HG02678 (cell line): ENCODE measurements at regions not wholly inside any gene's neighbourhood (a gene's known extent, or its start where the extent isn't known, plus 50 kb on each side); places are given as distances from the start of the nearest gene placed in this dataset.

ENCODE experiments used
- ATAC-seq: cut with Tn5 transposase; IDR thresholded peaks from one replicate; pipeline ENCODE4 v1.9.1; 2021; ENCODE audit warnings: mild to moderate bottlenecking, moderate library complexity; ENCODE audit not compliant: unreplicated experiment

DNA sequence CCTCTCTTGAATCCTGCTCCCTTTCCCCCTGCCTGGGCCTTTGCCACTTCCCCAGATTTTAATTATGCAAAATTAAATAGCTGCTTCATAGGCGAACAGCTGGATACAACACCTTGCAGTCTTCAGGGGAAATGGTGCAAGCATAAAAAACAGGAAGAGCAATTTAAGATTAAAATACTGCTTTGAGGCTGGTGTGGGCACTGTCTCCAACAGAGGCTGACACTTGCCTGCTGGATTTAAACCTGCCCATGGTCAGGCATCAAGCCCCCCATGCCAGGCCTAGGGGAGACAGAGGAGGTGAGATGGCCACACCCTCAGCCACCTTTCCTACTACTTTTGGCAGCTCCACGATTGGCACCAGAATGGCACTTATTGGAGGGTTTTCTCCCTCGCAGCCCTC is 110.1 kb upstream of the DIO3 start:
- ATAC-seq = no peak

DNA sequence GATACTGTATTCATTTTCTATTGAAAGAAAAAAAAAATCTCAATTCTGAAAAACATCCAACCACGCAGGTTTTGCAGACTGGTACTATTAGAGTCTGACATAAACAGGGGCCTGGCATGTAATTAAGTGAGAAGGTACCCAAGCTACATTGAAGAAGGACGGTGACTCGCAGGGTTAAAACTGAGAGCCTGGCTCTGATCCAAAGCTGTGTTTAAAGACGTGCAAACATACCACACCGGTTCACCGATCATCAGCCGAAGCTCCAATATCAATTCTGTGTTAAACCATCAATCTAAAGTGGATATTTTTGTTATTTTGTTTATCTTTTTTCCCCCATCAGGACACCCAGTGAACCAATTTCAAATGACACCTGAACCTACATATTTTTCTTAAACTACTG is 108.1 kb upstream of the DIO3 start:
- ATAC-seq = no peak

DNA sequence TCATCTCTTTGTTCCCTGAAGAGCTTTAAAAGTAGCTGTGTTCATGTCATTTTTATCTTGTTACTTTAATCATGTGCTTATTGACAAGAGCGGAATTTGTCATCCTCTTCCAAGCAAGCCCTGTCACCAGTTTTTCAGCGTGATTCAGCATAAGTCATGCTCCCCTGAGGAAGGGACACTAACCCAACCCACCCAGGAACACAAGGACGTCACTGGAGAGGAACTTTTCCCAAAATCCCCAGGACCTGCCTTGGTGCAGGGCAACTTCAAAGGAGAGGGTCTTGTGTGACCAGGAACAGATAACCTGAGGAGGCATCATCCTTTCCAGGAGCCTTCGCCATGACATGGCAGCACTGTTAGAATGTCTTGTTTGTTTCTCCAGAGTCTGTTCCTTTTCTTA is 107.1 kb upstream of the DIO3 start:
- no peak for ATAC-seq

DNA sequence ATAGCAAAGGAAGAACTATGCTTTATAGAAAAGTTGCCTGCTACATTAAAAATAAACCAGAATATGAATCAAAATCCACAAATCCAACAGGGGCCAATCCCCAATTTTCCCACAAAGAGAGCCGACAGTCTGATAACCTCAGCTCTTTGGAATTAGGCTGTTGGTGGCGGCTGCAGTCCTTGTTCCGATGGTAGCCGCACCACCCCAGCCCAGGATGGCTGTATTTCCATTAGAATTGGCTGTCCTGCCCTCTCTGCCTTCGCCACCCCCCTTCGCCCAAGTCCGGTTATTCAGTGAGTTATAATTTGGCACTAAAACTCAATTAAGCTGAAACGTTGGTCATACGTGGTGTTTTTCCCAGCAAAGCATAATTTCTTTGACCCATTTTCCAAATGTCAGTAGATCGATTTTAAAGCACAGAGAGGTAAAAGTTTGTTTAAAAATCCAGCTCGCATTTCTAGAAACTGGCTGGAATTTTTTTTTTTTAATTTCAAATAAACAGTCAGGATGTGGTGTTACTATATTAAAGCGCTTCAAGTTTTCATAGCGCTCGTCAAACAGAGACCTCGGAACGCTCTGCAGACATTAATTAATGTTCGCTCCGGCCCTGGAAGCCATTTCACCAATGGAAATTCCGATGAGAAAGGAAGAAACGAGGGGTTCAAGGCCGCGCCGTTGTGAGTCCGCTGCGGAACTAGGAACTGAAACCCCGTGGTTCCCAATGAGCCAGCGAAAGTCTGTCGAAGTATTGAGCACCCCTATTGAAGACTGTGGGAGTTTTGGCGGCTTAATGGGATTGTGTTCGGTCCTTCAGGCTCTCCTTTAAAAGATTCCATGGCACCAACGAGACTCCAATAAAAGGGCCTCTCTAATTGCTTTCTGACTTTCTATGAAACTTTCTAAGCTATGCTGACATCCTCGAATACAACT is 104.8 kb upstream of the DIO3 start:
- no peak for ATAC-seq

DNA sequence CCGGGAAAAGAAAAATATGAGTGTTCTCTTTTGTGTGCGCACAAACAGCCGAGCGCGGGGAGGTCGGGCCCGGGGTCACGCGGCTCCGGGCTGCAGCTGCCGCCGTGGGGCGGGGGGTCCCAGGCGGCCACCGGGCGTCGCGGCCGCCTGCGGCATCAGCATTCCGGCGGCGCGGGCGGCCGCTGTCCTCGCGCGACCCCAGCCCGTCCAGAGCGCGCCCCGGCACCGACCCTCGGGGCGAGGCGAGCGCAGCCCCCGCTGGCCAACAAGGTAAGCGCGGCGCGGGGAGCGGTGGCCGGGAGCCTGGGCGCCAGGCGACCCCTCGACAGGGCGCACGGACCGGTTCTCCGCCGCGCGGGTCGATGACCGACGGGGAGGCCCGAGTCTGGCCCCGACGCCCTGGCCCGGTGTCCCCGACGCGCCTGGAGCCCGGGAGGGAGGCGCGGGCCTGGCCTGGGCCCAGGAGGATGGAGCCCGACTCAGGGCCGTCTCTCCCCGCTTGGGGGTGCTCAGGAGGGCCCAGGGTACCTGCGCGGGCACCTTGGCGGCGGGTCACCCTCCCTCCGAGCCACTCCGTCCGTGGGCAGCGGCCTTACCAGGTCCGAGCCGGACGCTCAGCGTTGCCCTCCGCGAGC is 103.9 kb upstream of the DIO3 start:
- ATAC-seq = no peak

DNA sequence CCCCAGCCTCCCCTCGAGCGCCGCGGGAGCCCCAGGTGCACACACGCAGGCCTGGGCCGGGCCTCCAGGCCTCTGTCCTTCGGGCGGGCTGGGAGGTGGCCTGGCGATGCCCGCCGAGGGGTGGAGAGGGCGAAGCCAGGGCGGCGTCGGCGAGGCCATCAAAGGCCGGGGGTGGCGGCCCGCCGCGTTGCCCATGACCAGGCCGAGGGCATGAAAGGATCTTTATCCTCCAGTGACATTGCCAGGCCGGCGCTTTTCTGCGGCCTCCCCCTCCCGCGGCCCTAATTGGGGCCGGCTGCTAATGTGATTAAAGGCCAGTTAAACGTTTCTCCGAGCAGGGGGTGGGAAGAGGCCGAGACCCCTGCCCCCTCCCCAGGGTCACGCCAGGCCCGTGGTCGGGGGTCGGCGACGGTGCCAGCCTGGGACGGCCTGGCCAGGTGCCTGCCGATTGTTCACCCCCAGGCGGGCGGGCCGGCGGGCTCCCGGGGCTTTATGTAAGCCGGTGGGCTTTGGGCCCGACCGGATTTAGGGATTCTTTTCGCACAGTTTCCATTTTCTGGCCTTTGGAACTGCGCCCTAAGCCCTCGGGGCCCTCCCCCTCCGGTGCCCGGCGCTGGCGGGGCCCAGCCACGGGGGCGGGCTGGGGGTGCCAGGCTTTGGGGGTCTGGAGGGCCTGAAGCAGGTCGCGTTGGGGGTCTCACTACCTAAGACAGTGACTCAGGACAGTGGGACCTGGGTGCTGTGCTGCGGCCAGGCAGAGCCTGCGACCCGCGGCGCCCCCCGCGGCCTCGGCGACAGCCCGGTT is 103.2 kb upstream of the DIO3 start:
- ATAC-seq = no peak

DNA sequence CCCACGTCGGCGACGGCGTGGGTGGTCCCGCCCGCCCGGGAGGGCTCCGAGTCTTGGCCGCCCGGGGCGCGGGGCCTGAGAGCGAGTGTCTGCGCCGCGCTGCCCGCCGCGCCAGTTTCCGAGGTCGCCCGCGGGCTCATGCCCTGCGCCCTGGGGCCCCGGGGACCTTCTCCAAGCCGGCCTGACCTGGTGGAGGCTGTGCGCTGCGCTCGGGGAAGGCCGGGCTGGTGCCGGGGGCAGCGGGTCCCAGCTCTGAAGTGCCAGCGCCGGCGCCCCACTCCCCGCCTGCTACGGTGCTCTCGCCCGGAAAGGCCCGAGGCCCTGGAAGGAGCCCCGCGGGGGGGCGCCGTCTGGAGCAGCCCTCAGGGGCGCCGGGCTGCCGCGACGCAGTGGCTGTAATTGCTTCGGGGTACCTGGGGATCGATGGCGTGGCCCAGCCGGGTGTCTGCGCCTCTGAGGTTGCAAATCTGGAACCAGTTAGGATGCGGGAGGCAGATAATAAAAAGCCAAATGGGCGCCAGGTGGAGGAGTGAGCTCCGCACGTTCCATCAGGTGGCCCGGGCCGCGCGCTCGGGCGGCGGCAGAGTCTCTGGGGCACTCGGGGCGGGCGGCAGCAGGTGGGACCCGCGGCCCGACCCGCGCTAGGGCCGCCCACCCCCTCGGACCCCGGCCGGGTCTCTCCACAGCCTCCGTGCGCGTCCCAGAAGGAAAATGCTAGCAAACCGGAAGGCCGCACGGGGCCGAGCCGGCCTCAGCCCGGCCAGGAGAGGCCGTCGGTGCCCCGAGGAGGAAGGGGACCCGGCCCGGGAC is 102.3 kb upstream of the DIO3 start:
- no peak for ATAC-seq

DNA sequence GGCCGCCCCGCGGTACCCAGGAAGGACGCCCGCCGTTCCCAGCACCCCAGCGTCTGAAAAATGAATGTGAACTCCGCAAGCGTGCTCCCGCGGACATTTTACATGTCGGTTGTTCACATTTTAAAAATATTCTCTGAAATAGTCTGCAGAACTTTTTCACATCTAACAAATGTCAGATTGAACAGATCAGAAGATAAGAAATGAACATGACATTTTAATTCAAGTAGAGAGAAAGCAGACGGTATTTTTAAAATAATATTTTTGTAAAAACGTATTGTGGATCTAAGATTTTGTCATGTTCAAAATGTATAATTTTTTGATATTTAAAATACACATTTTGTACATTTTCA is 101.8 kb upstream of the DIO3 start:
- no peak for ATAC-seq

DNA sequence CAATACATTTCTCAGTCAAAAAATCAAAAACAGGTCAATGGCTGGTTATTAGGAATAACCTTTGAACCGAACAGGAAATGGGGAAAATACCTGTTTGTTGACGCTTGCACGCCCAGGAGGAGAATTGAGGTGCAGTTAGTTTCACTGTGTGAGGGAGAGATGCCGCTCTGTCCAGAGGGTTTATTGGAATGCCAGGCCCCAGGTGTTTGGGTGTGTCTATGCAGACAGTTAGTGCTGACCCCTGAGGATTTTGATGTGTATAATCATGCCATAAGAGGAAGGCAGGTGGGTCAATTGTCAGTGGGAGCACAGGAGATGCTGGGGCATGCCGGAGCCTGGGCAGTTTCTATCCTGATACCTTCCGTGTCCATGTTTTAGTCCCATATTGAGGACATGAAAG is 100.8 kb upstream of the DIO3 start:
- ATAC-seq = no peak

DNA sequence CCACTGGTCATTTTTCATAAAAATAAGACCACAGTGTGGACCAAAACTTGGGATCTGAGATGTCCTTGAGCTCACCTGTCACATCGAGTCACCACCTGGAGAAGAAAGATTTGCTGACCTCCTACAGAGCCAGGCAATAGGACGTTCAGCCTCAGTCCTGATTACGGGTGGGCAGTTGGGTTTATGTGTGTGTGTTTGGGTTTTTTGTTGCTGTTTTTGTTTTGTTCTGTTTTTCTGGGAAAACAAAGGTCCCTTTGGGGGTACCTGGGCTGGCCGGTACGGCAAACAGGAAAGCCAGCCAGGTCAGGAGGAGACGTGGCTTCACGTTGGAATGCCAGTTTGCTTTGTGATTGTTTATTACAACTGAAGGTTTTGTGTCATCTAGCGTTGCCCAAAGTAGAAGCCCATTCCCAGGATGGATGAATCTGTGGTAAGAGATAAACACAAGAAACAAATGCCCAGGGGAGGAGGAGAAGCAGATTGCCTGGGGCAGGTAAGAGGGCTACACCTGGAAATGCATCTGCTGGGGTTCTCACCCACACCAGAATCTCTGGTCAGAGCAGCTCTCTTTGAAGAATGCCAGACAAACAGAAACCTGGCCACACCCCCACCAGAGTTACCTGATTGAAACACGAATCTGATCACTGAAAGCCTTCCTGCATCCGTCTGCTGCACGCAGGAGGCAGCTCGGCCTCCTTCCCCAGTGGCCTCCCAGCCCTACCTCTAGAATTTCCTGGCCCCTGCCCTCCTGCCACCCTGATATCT is 100.1 kb upstream of the DIO3 start:
- ATAC-seq = no peak

DNA sequence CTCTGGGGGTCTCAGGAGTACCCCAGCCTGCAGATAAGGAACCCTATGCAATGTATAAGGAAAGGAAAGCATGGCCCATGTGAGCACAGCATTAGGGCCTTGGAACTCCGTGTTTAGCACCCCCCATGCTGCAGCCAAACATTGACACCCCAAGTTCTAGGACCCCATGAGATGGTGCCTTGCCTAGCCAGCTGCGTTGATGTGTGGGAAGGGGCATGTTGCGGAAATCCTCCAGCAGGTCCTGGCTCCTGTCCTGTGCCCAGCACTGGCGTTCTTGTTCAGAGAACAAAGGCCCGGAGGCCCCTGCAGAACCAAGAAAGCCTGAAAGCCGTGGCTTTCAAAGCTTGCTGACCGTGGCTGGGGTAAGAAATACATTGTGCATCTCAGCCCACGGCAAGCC is 99.4 kb upstream of the DIO3 start:
- no peak for ATAC-seq

DNA sequence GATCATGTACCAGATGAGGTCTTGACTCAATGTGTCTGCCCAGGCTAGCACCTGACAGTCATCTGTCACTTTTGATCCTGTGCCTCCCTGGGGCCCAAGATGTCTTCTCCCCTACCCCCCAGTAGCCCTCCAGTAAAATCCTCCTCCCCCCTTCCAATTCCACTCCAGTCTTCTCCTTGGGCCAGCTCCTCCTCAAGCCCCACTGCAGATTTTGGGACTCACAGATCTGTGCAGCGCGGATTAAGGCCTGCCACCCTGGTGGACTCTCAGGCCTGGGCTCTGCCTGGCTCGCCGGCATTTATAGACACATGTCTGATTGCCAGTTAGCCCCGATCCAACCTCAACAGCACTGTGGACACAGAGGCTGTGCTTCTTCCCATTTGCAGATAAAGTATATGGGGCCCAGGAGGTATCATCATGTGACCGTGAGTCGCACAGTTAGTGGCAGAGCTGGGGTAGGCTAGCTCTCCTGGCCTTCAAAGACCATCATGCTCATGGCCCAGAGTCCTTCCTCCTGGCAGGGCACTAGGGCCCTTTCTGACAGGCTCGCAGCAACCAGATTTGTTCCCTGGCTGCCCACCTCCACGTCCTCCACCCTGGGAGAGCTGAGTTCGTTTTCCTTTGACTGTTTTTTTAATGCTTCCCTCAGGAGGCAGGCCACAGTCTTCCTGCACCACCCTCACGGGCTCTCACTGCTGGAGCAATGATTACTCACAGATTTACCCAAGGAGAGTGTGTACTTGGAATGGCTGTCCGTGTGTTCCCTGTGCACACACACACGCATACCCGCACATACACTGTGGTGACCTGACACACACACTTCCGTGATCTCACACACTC is 98.3 kb upstream of the DIO3 start:
- no peak for ATAC-seq

DNA sequence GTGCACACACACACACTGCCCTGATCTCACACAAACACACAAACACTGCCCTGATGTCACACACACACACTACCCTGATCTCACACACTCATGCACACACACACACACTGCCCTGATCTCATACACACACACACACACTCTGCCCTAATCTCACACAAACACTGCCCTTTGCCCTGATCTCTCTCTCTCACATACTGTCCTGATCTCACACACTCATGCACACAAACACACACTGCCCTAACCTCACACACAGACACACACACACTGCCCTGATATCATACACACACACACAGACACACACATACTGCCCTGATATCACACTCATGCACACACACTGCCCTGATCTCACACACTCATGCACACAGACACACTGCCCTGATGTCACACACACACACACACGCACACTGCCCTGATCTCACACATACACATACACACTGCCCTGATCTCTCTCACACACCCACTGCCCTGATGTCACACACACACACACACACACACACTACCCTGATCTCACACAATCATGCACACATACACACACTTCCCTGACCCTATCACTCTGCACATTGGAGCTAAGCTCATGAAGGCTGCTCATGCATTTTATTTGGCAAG is 97.6 kb upstream of the DIO3 start:
- no peak for ATAC-seq

DNA sequence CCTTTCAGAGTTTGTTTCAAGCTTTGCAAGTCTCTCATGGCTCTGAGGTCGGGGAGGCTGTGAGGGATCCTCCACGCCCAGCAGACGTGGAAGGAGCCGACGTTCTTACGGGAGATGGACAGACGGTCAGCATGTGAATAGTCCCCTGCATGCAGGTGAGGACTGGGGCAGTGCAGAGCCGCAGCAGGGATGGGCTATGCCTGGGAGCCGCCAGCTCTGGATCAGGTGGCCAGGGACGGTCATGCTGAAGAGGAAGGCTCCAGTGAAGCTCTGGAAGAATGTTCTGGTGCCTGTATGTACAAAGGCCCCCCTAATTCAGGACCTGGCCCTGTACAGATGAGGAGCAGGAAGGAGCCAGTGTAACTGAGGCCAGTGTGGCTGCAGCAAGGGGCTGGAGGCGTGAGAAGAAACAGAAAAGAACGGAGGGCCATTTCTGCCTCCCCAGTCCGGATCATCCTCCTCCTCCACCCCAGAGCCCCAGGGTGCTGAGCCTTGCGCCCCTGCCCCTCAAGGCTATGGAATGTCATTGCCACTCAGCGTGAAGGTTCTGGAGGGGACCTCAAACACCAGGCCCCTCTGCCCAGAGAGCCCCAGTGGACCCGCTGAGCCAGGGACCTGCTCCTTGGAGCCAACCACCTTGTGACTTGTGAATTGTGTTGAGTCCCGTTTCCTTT is 96.8 kb upstream of the DIO3 start:
- ATAC-seq = no peak

DNA sequence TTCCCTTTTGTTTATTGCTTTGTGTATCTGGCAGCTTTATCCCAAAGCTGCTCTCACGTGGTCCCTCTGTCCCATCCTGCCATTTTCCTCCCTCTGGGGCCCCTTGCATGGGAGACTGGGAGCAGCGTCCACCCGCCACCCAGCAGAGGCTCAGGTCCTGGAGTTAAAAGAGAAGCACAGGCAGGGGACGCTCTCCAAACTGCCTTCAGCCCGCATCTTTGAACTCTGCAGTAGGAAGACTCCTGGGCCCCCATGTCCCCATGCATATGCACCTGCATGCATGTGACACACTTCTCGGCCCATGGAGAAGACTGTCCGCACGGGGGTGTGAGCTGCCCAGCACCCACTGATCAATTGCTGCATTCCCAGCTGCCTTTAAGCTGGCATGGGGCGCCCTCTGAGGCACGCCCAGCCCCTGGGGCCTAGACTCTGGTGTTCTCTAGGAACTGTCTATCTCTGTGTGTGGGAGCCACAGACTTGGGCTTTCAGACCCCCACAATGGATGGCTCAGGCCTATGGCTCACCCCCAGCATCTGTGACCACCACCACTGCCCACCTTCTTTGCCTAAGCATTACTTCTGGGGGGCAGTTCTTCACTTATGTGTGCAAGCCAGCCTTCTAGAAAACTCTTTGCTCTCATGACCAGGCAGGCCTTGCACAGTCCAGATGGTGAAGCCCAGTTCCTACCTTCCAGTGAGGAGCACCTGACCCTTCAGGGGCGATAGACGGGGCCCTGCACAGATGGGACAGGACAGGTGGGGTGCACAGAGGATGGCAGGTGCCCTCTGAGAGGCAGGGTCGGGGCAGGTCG is 96.1 kb upstream of the DIO3 start:
- ATAC-seq = no peak

DNA sequence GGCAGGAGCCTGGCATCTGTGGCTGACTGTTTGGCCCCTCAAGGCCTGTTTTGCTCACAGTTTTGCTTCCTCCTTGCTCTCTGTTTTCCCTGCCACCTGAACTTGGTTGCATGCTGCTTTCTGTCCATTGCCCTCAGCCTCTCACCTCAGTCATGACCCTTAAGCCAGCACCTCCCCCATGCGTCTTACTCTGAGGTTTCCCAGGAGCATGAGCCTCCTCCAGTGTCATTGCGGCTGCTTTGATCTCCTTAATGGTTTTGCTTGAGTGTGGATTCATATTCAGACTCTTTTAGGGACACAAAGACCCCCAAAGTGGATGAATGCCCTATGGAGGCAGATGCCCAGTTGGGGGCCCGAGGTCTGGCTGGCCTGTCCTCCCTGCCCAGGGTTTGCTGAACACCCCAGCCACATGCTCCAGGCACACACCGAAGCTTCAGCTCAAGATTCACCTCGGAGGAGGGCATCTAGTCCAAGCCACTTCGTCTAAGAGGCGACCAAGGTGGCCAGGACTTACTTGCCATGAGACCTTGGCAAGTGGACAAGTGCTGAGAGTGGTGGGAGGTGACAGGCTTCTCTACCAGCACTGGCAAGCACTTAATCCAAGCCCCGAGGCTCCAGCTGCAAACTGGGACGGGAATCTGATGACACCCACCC is 95.4 kb upstream of the DIO3 start:
- ATAC-seq = no peak
